HUES48 (cell line): ENCODE measurements at regions not wholly inside any gene's neighbourhood (a gene's known extent, or its start where the extent isn't known, plus 50 kb on each side); places are given as distances from the start of the nearest gene placed in this dataset.

ENCODE experiments used
- H3K27ac ChIP-seq: one replicate; pipeline ENCODE4 v1.7.0; 2013; ENCODE audit warnings: low read depth, low read length, inconsistent platforms
- H3K27me3 ChIP-seq: 2 replicates; pipeline ENCODE4 v1.6.1; 2013; ENCODE audit warnings: mild to moderate bottlenecking, low read length; ENCODE audit not compliant: control insufficient read depth, insufficient read depth
- H3K36me3 ChIP-seq: 2 replicates; pipeline ENCODE4 v1.6.1; 2013; ENCODE audit warnings: low read length; ENCODE audit not compliant: control insufficient read depth, insufficient read depth
- H3K4me1 ChIP-seq: 2 replicates; pipeline ENCODE4 v1.6.1; 2013; ENCODE audit warnings: mild to moderate bottlenecking, low read length; ENCODE audit not compliant: control insufficient read depth, insufficient read depth
- H3K4me3 ChIP-seq: 2 replicates; pipeline ENCODE4 v1.5.1; 2013; ENCODE audit warnings: mild to moderate bottlenecking, low read depth, low read length
- H3K9ac ChIP-seq: 2 replicates; pipeline ENCODE4 v1.6.1; 2013; ENCODE audit warnings: mild to moderate bottlenecking, low read depth, low read length, moderate library complexity
- H3K9me3 ChIP-seq: 2 replicates; pipeline ENCODE4 v1.6.1; 2013; ENCODE audit warnings: low read length; ENCODE audit not compliant: control insufficient read depth, insufficient read depth

GRCh38 chr12:76634133-76634532 is 74.6 kb upstream of the OSBPL8 start:
- H3K4me1 ChIP-seq: peaks cover 33% of the 10 kb centered on the region
- H3K9me3 ChIP-seq: no peaks in the 10 kb centered on the region
- H3K4me3 ChIP-seq: no peak overlapping the region
- no peaks in the 10 kb centered on the region for H3K27me3 ChIP-seq
- peak overlapping the region; percentile 76 for H3K27ac ChIP-seq
- no peaks in the 10 kb centered on the region for H3K36me3 ChIP-seq
- H3K9ac ChIP-seq: no peak overlapping the region

- Histone ChIP-seq H3K9me3 (no peaks in the 10 kb centered on the region), H3K4me1 (peaks cover 37% of the 10 kb centered on the region), H3K9ac (no peak overlapping the region; the same call in 1 of the 2 replicates), H3K27ac (peak overlapping the region; percentile 76), H3K27me3 (no peaks in the 10 kb centered on the region), H3K4me3 (no peak overlapping the region), H3K36me3 (no peaks in the 10 kb centered on the region)
Measured at GRCh38 chr12:76636121-76636692, 76.6 kb upstream of the OSBPL8 start.

- Histone ChIP-seq H3K9ac (no peak overlapping the region), H3K27me3 (no peaks in the 10 kb centered on the region), H3K4me1 (peaks cover 26% of the 10 kb centered on the region), H3K4me3 (no peak overlapping the region), H3K9me3 (no peaks in the 10 kb centered on the region), H3K36me3 (no peaks in the 10 kb centered on the region), H3K27ac (no peak overlapping the region)
Measured at GRCh38 chr12:76637807-76638206, 78.2 kb upstream of the OSBPL8 start.

- Histone ChIP-seq H3K36me3 (no peaks in the 10 kb centered on the region), H3K9me3 (no peaks in the 10 kb centered on the region), H3K27me3 (no peaks in the 10 kb centered on the region), H3K27ac (peak overlapping the region; percentile 56), H3K9ac (no peak overlapping the region), H3K4me1 (peaks cover 10% of the 10 kb centered on the region), H3K4me3 (no peak overlapping the region)
Measured at GRCh38 chr12:76639646-76640045, 80.1 kb upstream of the OSBPL8 start.

GRCh38 chr12:76641073-76641472 is 81.5 kb upstream of the OSBPL8 start:
- Histone ChIP-seq H3K9ac (no peak overlapping the region), H3K27me3 (no peaks in the 10 kb centered on the region), H3K36me3 (no peaks in the 10 kb centered on the region), H3K4me3 (no peak overlapping the region), H3K4me1 (peaks cover 7% of the 10 kb centered on the region), H3K27ac (no peak overlapping the region), H3K9me3 (no peaks in the 10 kb centered on the region)

- Histone ChIP-seq H3K4me1 (peaks cover 4% of the 10 kb centered on the region), H3K27me3 (no peaks in the 10 kb centered on the region), H3K4me3 (no peak overlapping the region), H3K36me3 (no peaks in the 10 kb centered on the region), H3K27ac (no peak overlapping the region), H3K9me3 (no peaks in the 10 kb centered on the region), H3K9ac (no peak overlapping the region)
Measured at GRCh38 chr12:76641961-76642360, 82.4 kb upstream of the OSBPL8 start.

- no peak overlapping the region for H3K4me3 ChIP-seq
Measured at GRCh38 chr12:76643438-76643837, 83.9 kb upstream of the OSBPL8 start.

GRCh38 chr12:76644950-76645349 is 85.4 kb upstream of the OSBPL8 start:
- Histone ChIP-seq H3K36me3 (no peaks in the 10 kb centered on the region), H3K4me1 (no peaks in the 10 kb centered on the region), H3K27me3 (no peaks in the 10 kb centered on the region), H3K27ac (no peak overlapping the region), H3K4me3 (no peak overlapping the region), H3K9ac (no peak overlapping the region), H3K9me3 (no peaks in the 10 kb centered on the region)

More at GRCh38 chr12:76643438-76643837, 83.9 kb upstream of the OSBPL8 start:
- Histone ChIP-seq H3K27ac (no peak overlapping the region), H3K9me3 (no peaks in the 10 kb centered on the region), H3K36me3 (no peaks in the 10 kb centered on the region), H3K27me3 (no peaks in the 10 kb centered on the region), H3K4me1 (peaks cover 4% of the 10 kb centered on the region), H3K9ac (no peak overlapping the region)

- H3K9ac ChIP-seq: no peak overlapping the region
- no peak overlapping the region for H3K4me3 ChIP-seq
- H3K36me3 ChIP-seq: no peaks in the 10 kb centered on the region
- H3K27ac ChIP-seq: no peak overlapping the region
- H3K27me3 ChIP-seq: no peaks in the 10 kb centered on the region
- H3K4me1 ChIP-seq: no peaks in the 10 kb centered on the region
- H3K9me3 ChIP-seq: no peaks in the 10 kb centered on the region
Measured at GRCh38 chr12:76645934-76646333, 86.4 kb upstream of the OSBPL8 start.

GRCh38 chr12:76646366-76646765 is 86.8 kb upstream of the OSBPL8 start:
- no peak overlapping the region for H3K4me3 ChIP-seq
- no peak overlapping the region for H3K27ac ChIP-seq
- H3K36me3 ChIP-seq: no peaks in the 10 kb centered on the region
- no peaks in the 10 kb centered on the region for H3K9me3 ChIP-seq
- H3K9ac ChIP-seq: no peak overlapping the region
- no peaks in the 10 kb centered on the region for H3K27me3 ChIP-seq
- no peaks in the 10 kb centered on the region for H3K4me1 ChIP-seq

- H3K4me1 ChIP-seq: no peaks in the 10 kb centered on the region
- no peak overlapping the region for H3K27ac ChIP-seq
- H3K27me3 ChIP-seq: no peaks in the 10 kb centered on the region
- no peak overlapping the region for H3K9ac ChIP-seq
- H3K4me3 ChIP-seq: no peak overlapping the region
- H3K9me3 ChIP-seq: no peaks in the 10 kb centered on the region
- no peaks in the 10 kb centered on the region for H3K36me3 ChIP-seq
Measured at GRCh38 chr12:76649099-76649498, 89.5 kb upstream of the OSBPL8 start.

GRCh38 chr12:76652402-76652801 is 92.8 kb upstream of the OSBPL8 start:
- H3K4me1 ChIP-seq: no peaks in the 10 kb centered on the region
- H3K9me3 ChIP-seq: no peaks in the 10 kb centered on the region
- H3K36me3 ChIP-seq: no peaks in the 10 kb centered on the region
- no peaks in the 10 kb centered on the region for H3K27me3 ChIP-seq
- H3K9ac ChIP-seq: no peak overlapping the region
- no peak overlapping the region for H3K4me3 ChIP-seq
- no peak overlapping the region for H3K27ac ChIP-seq
